Right cardiac atrium (tissue), 5 donors: ENCODE measurements at regions not wholly inside any gene's neighbourhood (a gene's known extent, or its start where the extent isn't known, plus 50 kb on each side); places are given as distances from the start of the nearest gene placed in this dataset.

Experiments
- ATAC-seq, 2 donors: fragments of 200-7000 bp; cut with Tn5 transposase; one replicate each; pipeline versions ENCODE4 v1.8.0 to v1.9.1; 2020; ENCODE audit warnings: moderate library complexity in 2 of 2, mild to moderate bottlenecking in 1 of 2
- DNase-seq, 3 donors: peaks; one replicate each; pipeline ENCODE4 v3.0.0-alpha.2; 2020
- H3K27ac ChIP-seq: one replicate; pipeline ENCODE4 v1.5.1; 2013; ENCODE audit warnings: mild to moderate bottlenecking, low read length, control low read depth, moderate library complexity
- H3K27me3 ChIP-seq: one replicate; pipeline ENCODE4 v1.6.1; 2013; ENCODE audit not compliant: control insufficient read depth, insufficient read depth
- H3K4me1 ChIP-seq: one replicate; pipeline ENCODE4 v1.6.1; 2013; ENCODE audit warnings: low read length; ENCODE audit not compliant: control insufficient read depth, insufficient read depth
- H3K4me3 ChIP-seq: one replicate; pipeline ENCODE4 v1.5.1; 2013; ENCODE audit warnings: low read length, control low read depth
- H3K9me3 ChIP-seq: one replicate; pipeline ENCODE4 v1.6.1; 2013; ENCODE audit warnings: low read length; ENCODE audit not compliant: control insufficient read depth
- WGBS: extraction: QIAGEN DNeasy Blood & Tissue Kit; methylation state at CpG from one replicate; pipeline ENCODE4 v1.1.7; 2013; 5-methylcytosine and 5-hydroxymethylcytosine counted together
- intact Hi-C, 4 donors: fragments of 100-400 bp; cut with DNase I; formaldehyde crosslinking; loops; one replicate each; pipeline versions ENCODE4 v1.11.0 to v1.14.0; 2022 to 2023
- donor health status: healthy with polysubstance abuse.
- donor health status: DM: no; HTN: yes; CAD: no.
- donor health status: DM: no; HTN: no; CAD: no.
- donor health status: DM: no; HTN: yes; CAD: no; lungs with severe emphysema.
- donor health status: DM: yes; HTN: yes; CAD: no.

- intact Hi-C loops, result no loop called here
- Histone ChIP-seq H3K4me1 (no peaks in the 10 kb centered on the region), H3K4me3 (no peak overlapping the region), H3K27ac (no peak overlapping the region), H3K27me3 (no peaks in the 10 kb centered on the region), H3K9me3 (no peaks in the 10 kb centered on the region)
- ATAC-seq, result no peak
- 85% methylated on average over 5 of the region's 5 CpGs for WGBS
- no peak for DNase-seq
Measured at GRCh38 chr2:6081955-6082624, 389.9 kb downstream of the SOX11 start.

GRCh38 chr2:6082625-6083018 is 390.4 kb downstream of the SOX11 start:
- intact Hi-C loops, result no loop called here
- no peaks in the 10 kb centered on the region for H3K4me1 ChIP-seq

GRCh38 chr2:6083136-6083535 is 391.0 kb downstream of the SOX11 start:
- H3K9me3 ChIP-seq, result no peaks in the 10 kb centered on the region
- intact Hi-C loops, result no loop called here
- no peaks in the 10 kb centered on the region for H3K4me1 ChIP-seq
- WGBS, result 70% methylated on average over 2 of the region's 2 CpGs
- H3K4me3 ChIP-seq, result no peak overlapping the region
- ATAC-seq (no peak), DNase-seq (no peak)
- no peak overlapping the region for H3K27ac ChIP-seq
- H3K27me3 ChIP-seq, result no peaks in the 10 kb centered on the region

More at GRCh38 chr2:6082625-6083018, 390.4 kb downstream of the SOX11 start:
- DNase-seq, result no peak
- Histone ChIP-seq H3K27ac (no peak overlapping the region), H3K9me3 (no peaks in the 10 kb centered on the region), H3K27me3 (no peaks in the 10 kb centered on the region), H3K4me3 (no peak overlapping the region)
- no peak for ATAC-seq

GRCh38 chr2:6089474-6089873 is 397.3 kb downstream of the SOX11 start:
- Histone ChIP-seq H3K27ac (no peak overlapping the region), H3K27me3 (no peaks in the 10 kb centered on the region), H3K4me1 (no peaks in the 10 kb centered on the region), H3K4me3 (no peak overlapping the region), H3K9me3 (no peaks in the 10 kb centered on the region)
- DNase-seq (no peak), ATAC-seq (no peak)
- intact Hi-C loops, result no loop called here
- 62% methylated on average over 3 of the region's 3 CpGs for WGBS

- no peaks in the 10 kb centered on the region for H3K27me3 ChIP-seq
- 95% methylated on average over 3 of the region's 3 CpGs for WGBS
- H3K4me1 ChIP-seq, result no peaks in the 10 kb centered on the region
- ATAC-seq, result no peak
- no peak overlapping the region for H3K27ac ChIP-seq
- no peaks in the 10 kb centered on the region for H3K9me3 ChIP-seq
- intact Hi-C loops, result no loop called here
- no peak for DNase-seq
- H3K4me3 ChIP-seq, result no peak overlapping the region
Measured at GRCh38 chr2:6103372-6103771, 411.2 kb downstream of the SOX11 start.

- H3K4me3 ChIP-seq, result no peak overlapping the region
- 78% methylated on average over 3 of the region's 3 CpGs for WGBS
- H3K4me1 ChIP-seq, result no peaks in the 10 kb centered on the region
- H3K27me3 ChIP-seq, result no peaks in the 10 kb centered on the region
- DNase-seq (peak in 1 of 3 donors; percentile 18), ATAC-seq (no peak)
- intact Hi-C loops, result no loop called here
- H3K9me3 ChIP-seq, result no peaks in the 10 kb centered on the region
- no peak overlapping the region for H3K27ac ChIP-seq
Measured at GRCh38 chr2:6103949-6104348, 411.8 kb downstream of the SOX11 start.

- H3K4me1 ChIP-seq, result no peaks in the 10 kb centered on the region
- no peaks in the 10 kb centered on the region for H3K9me3 ChIP-seq
- no peak overlapping the region for H3K27ac ChIP-seq
- intact Hi-C loops, result no loop called here
- no peak for ATAC-seq
- 79% methylated on average over 4 of the region's 4 CpGs for WGBS
- no peak for DNase-seq
- no peaks in the 10 kb centered on the region for H3K27me3 ChIP-seq
- H3K4me3 ChIP-seq, result no peak overlapping the region
Measured at GRCh38 chr2:6107290-6107689, 415.1 kb downstream of the SOX11 start.

- no peaks in the 10 kb centered on the region for H3K27me3 ChIP-seq
- 31% methylated on average over 1 of the region's 1 CpG for WGBS
- H3K4me1 ChIP-seq, result no peaks in the 10 kb centered on the region
- H3K9me3 ChIP-seq, result no peaks in the 10 kb centered on the region
- DNase-seq (no peak), ATAC-seq (no peak)
- H3K4me3 ChIP-seq, result no peak overlapping the region
- intact Hi-C loops, result no loop called here
- H3K27ac ChIP-seq, result no peak overlapping the region
Measured at GRCh38 chr2:6109831-6110230, 417.6 kb downstream of the SOX11 start.

- intact Hi-C loops, result no loop called here
- no peaks in the 10 kb centered on the region for H3K4me1 ChIP-seq
- WGBS, result 26% methylated on average over 2 of the region's 2 CpGs
- ATAC-seq (no peak), DNase-seq (no peak)
- no peaks in the 10 kb centered on the region for H3K9me3 ChIP-seq
- no peak overlapping the region for H3K27ac ChIP-seq
- no peak overlapping the region for H3K4me3 ChIP-seq
- no peaks in the 10 kb centered on the region for H3K27me3 ChIP-seq
Measured at GRCh38 chr2:6111781-6112261, 419.6 kb downstream of the SOX11 start.

- DNase-seq (no peak), ATAC-seq (no peak)
- no peak overlapping the region for H3K4me3 ChIP-seq
- H3K27me3 ChIP-seq, result no peaks in the 10 kb centered on the region
- intact Hi-C loops, result no loop called here
- H3K4me1 ChIP-seq, result no peaks in the 10 kb centered on the region
- H3K27ac ChIP-seq, result no peak overlapping the region
- 84% methylated on average over 4 of the region's 4 CpGs for WGBS
- H3K9me3 ChIP-seq, result no peaks in the 10 kb centered on the region
Measured at GRCh38 chr2:6113786-6114185, 421.6 kb downstream of the SOX11 start.

- H3K27ac ChIP-seq, result no peak overlapping the region
- DNase-seq, result no peak
- WGBS, result 76% methylated on average over 5 of the region's 5 CpGs
- no peaks in the 10 kb centered on the region for H3K27me3 ChIP-seq
- intact Hi-C loops, result no loop called here
- H3K9me3 ChIP-seq, result no peaks in the 10 kb centered on the region
- no peak overlapping the region for H3K4me3 ChIP-seq
- no peaks in the 10 kb centered on the region for H3K4me1 ChIP-seq
- ATAC-seq, result no peak
Measured at GRCh38 chr2:6127718-6128117, 435.5 kb downstream of the SOX11 start.

- intact Hi-C loops, result no loop called here
- WGBS, result 75% methylated on average over 3 of the region's 3 CpGs
- Histone ChIP-seq H3K27me3 (no peaks in the 10 kb centered on the region), H3K4me1 (no peaks in the 10 kb centered on the region), H3K27ac (no peak overlapping the region), H3K9me3 (no peaks in the 10 kb centered on the region), H3K4me3 (no peak overlapping the region)
- no peak for ATAC-seq
- no peak for DNase-seq
Measured at GRCh38 chr2:6139142-6139541, 447.0 kb downstream of the SOX11 start.
